GM06990 (cell line): ENCODE measurements at regions not wholly inside any gene's neighbourhood (a gene's known extent, or its start where the extent isn't known, plus 50 kb on each side); places are given as distances from the start of the nearest gene placed in this dataset.

Source experiments
- DNase-seq: peaks from one replicate; pipeline ENCODE4 v3.0.0-alpha.2; 2011; ENCODE audit not compliant: insufficient read length; ENCODE audit errors: extremely low read depth
- H3K27me3 ChIP-seq: replicated peaks from 2 replicates; pipeline ENCODE4 v1.6.0; 2011; ENCODE audit warnings: low read length; ENCODE audit not compliant: control insufficient read depth, insufficient read depth
- H3K36me3 ChIP-seq: 2 replicates; pipeline ENCODE4 v1.5.1; 2011; ENCODE audit warnings: low read length; ENCODE audit not compliant: control insufficient read depth, insufficient read depth
- H3K4me3 ChIP-seq: replicated peaks from 2 replicates; pipeline ENCODE4 v1.5.1; 2011; ENCODE audit warnings: low read depth, mild to moderate bottlenecking, control low read depth, low read length
- CTCF ChIP-seq: IDR thresholded peaks from 2 replicates; pipeline ENCODE4 v1.5.1; 2011; ENCODE audit warnings: low read length, control low read depth, mild to moderate bottlenecking, inconsistent platforms; ENCODE audit not compliant: insufficient read depth, poor library complexity, severe bottlenecking

GRCh38 chr9:105958587-105958986 lies 264.2 kb downstream of the TMEM38B start:
- TF ChIP-seq CTCF: no peak
- Histone ChIP-seq H3K4me3 (no peak overlapping the region), H3K36me3 (no peaks in the 10 kb centered on the region), H3K27me3 (no peaks in the 10 kb centered on the region)
- no peak for DNase-seq

DNA sequence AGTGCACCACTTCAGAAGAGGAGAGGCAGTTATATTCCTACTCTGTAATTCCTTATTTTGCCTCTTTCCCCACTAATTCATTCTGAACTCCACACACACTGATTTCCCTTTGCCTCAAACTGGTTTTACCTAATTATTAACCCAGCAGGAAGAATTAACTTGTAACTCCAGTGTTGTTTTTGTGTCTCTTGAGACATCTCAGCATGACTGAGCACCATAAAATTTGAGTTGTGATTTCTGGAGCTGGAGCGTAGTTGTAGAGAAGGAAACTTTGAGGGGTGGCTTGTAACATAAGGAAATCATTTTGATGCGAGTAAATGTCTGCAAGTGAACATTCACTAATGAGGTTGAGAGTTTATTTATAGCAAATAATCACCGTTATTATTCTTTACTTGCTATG lies 265.2 kb downstream of the TMEM38B start:
- no peak for TF ChIP-seq CTCF

DNA sequence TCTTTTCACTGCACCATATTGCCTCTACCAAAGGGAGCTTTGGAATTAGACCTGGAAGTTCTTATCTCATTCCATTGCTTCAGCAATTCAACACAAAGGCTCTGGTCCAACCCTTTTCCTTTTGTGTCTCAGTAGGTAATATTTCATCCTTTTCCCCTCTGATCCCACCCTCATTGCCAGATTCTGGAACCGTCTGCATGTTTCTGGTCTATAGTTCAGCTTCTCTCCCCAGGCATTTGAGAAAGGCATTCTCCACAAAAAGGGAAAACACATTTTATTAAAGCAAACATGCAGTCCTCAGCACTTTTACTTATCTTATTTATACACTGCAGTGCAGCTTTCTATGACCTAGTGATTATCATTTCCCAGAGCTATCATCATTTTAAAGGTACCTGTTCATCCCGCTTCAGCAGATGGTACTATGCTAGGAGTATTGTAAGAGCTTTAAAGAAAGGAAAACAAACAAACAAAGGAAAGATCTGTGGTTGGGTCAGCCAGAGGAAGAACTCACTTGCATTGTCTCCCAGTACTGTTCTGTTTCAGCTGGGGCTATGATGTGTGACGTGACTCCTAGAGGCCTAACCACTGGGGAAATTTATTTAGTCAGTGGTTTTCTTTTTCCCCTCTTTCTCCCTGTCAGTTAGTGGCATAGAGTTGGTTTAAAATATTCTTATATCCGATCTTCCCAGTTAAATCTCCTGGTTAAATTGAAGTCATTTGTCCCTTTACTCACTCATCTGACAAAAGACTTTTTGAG lies 269.2 kb downstream of the TMEM38B start:
- DNase-seq: no peak
- TF ChIP-seq CTCF: no peak
- Histone ChIP-seq H3K27me3 (no peaks in the 10 kb centered on the region), H3K36me3 (no peaks in the 10 kb centered on the region), H3K4me3 (no peak overlapping the region)

More for the DNA sequence above, 265.2 kb downstream of the TMEM38B start:
- Histone ChIP-seq H3K36me3 (no peaks in the 10 kb centered on the region), H3K27me3 (no peaks in the 10 kb centered on the region), H3K4me3 (no peak overlapping the region)
- no peak for DNase-seq

GRCh38 chr9:105964156-105964555 lies 269.8 kb downstream of the TMEM38B start:
- no peak overlapping the region for H3K4me3 ChIP-seq
- H3K36me3 ChIP-seq: no peaks in the 10 kb centered on the region
- no peak for TF ChIP-seq CTCF
- no peak for DNase-seq
- no peaks in the 10 kb centered on the region for H3K27me3 ChIP-seq

DNA sequence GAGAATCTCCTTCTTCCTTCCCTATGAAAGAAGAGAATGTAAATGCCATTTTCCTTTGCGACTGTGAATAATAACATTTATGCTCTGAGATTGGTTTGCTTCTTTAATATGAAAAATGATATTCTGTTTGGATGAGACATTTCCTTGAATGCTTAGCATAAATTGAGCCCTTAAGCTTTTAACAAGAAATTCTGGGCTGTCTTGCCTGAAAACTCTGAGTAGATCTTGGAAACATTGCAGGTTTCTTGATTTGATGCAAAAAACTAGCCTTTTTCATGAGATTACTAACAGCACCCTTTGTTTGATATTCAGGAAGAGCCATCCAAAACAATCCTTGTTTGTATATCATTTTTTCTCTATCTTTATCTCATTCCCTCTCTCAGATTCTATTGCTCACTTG lies 272.5 kb downstream of the TMEM38B start:
- H3K27me3 ChIP-seq: no peaks in the 10 kb centered on the region
- TF ChIP-seq CTCF: no peak
- H3K4me3 ChIP-seq: no peak overlapping the region
- DNase-seq: no peak
- H3K36me3 ChIP-seq: no peaks in the 10 kb centered on the region

DNA sequence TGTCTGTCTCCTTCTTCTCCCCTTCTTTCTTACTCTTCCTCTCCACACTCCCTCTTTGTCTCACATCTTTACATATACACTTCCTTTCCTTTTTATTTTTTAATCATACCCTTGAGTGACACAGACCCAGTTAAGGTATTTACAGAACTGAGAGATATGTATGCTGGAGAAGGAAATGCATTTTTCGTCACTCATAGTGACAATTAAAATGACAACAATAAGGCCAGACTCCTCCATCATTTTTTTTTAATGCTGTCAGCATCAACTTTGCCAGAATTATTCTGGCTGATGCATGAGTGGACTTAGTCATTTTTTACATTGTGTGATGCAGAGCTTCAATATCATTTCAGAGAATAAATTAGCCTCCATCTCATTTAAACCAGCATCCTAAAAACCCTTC lies 272.9 kb downstream of the TMEM38B start:
- DNase-seq: no peak
- TF ChIP-seq CTCF: no peak
- Histone ChIP-seq H3K4me3 (no peak overlapping the region), H3K36me3 (no peaks in the 10 kb centered on the region), H3K27me3 (no peaks in the 10 kb centered on the region)
